Hippocampal formation (tissue), 2 donors: ENCODE measurements at regions not wholly inside any gene's neighbourhood (a gene's known extent, or its start where the extent isn't known, plus 50 kb on each side); places are given as distances from the start of the nearest gene placed in this dataset.

ENCODE experiments used
- DNase-seq, 2 donors: peaks; one replicate each; lab custom pipeline; 2025; lab: John Stamatoyannopoulos, UW

GRCh38 chr3:88573472-88573871, 423.7 kb downstream of the C3orf38 start:
- DNase-seq, result no peak

- no peak for DNase-seq
These were observed 424.4 kb downstream of the C3orf38 start for GRCh38 chr3:88574146-88574545.

GRCh38 chr3:88584451-88584850, 434.7 kb downstream of the C3orf38 start:
- DNase-seq, result no peak

- DNase-seq, result no peak
These were observed 436.4 kb downstream of the C3orf38 start for GRCh38 chr3:88586121-88586640.

GRCh38 chr3:88589138-88589537, 439.4 kb downstream of the C3orf38 start:
- DNase-seq, result no peak

- DNase-seq, result no peak
These were observed 445.3 kb downstream of the C3orf38 start for GRCh38 chr3:88595026-88595425.

GRCh38 chr3:88596451-88596850, 446.7 kb downstream of the C3orf38 start:
- no peak for DNase-seq

- no peak for DNase-seq
These were observed 461.1 kb downstream of the C3orf38 start for GRCh38 chr3:88610820-88611219.

GRCh38 chr3:88611826-88612326, 462.1 kb downstream of the C3orf38 start:
- DNase-seq, result no peak

GRCh38 chr3:88616413-88616812, 466.7 kb downstream of the C3orf38 start:
- no peak for DNase-seq

GRCh38 chr3:88617283-88617682, 467.5 kb downstream of the C3orf38 start:
- DNase-seq, result no peak

- no peak for DNase-seq
These were observed 468.4 kb downstream of the C3orf38 start for GRCh38 chr3:88618021-88618645.

- DNase-seq, result no peak
These were observed 471.8 kb downstream of the C3orf38 start for GRCh38 chr3:88621586-88621985.

- no peak for DNase-seq
These were observed 473.9 kb downstream of the C3orf38 start for GRCh38 chr3:88623709-88624108.

- no peak for DNase-seq
These were observed 476.8 kb downstream of the C3orf38 start for GRCh38 chr3:88626456-88627120.

GRCh38 chr3:88628901-88629300, 478.5 kb upstream of the EPHA3 start:
- no peak for DNase-seq

GRCh38 chr3:88632226-88632625, 475.2 kb upstream of the EPHA3 start:
- no peak for DNase-seq

GRCh38 chr3:88640581-88640980, 466.8 kb upstream of the EPHA3 start:
- DNase-seq, result no peak

GRCh38 chr3:88641033-88641604, 466.3 kb upstream of the EPHA3 start:
- no peak for DNase-seq

- DNase-seq, result no peak
These were observed 450.0 kb upstream of the EPHA3 start for GRCh38 chr3:88657459-88657858.

- DNase-seq, result no peak
These were observed 446.0 kb upstream of the EPHA3 start for GRCh38 chr3:88661433-88661824.

- no peak for DNase-seq
These were observed 439.2 kb upstream of the EPHA3 start for GRCh38 chr3:88668180-88668579.

GRCh38 chr3:88671573-88671972, 435.8 kb upstream of the EPHA3 start:
- DNase-seq, result no peak
